ENCODE measurements at regions not wholly inside any gene's neighbourhood (a gene's known extent, or its start where the extent isn't known, plus 50 kb on each side); places are given as distances from the start of the nearest gene placed in this dataset.

- Histone ChIP-seq H3K9me3 (ENCODE audit: insufficient read depth, low read depth, low read length) (no peaks in the 10 kb centered on the region), H3K14ac (ENCODE audit: low read length) (no peak overlapping the region), H2AK5ac (ENCODE audit: low read length) (no peak overlapping the region), H3K79me2 (ENCODE audit: control insufficient read depth, insufficient read depth, low read length, poor library complexity) (no peaks in the 10 kb centered on the region), H3K23ac (ENCODE audit: low read length) (no peak overlapping the region), H2BK5ac (ENCODE audit: low read depth, low read length, poor library complexity) (no peak overlapping the region), H3K9ac (ENCODE audit: low read length) (no peak overlapping the region), H2BK12ac (ENCODE audit: low read length) (no peak overlapping the region), H3K4me2 (ENCODE audit: low read length) (no peak overlapping the region), H2AFZ (ENCODE audit: insufficient read depth, low read length, poor library complexity) (no peak overlapping the region), H4K91ac (ENCODE audit: low read depth, low read length) (no peak overlapping the region), H3K4me1 (ENCODE audit: control insufficient read depth in 1 of 2, insufficient read depth in 2 of 2, low read length in 2 of 2) (no peaks in the 10 kb centered on the region), H3K27ac (ENCODE audit: low read depth, low read length) (no peak overlapping the region), H3K18ac (ENCODE audit: low read length) (no peak overlapping the region), H3K36me3 (ENCODE audit: control insufficient read depth in 1 of 2, insufficient read depth in 2 of 2, low read length in 2 of 2) (no peaks in the 10 kb centered on the region), H4K12ac (ENCODE audit: low read depth, low read length) (no peak overlapping the region), H2BK120ac (ENCODE audit: insufficient read depth, low read length, poor library complexity) (no peak overlapping the region), H3K4ac (ENCODE audit: low read depth, low read length) (no peak overlapping the region), H4K8ac (ENCODE audit: low read depth, low read length) (no peak overlapping the region), H3K27me3 (ENCODE audit: insufficient read depth, low read length) (no peaks in the 10 kb centered on the region), H3K79me1 (ENCODE audit: low read length) (no peaks in the 10 kb centered on the region), H3K4me3 (ENCODE audit: low read depth, low read length) (no peak overlapping the region)
- no CpG with 5 or more reads among the region's 1 CpG for WGBS (ENCODE audit: extremely low coverage, insufficient coverage, insufficient read length)
- DNase-seq = no peak
Measured at GRCh38 chr13:65594298-65594781, 1635.8 kb downstream of the PCDH9 start.

- no peak overlapping the region for H3K27ac ChIP-seq (ENCODE audit: low read depth, low read length)
- no peak overlapping the region for H3K9ac ChIP-seq (ENCODE audit: low read length)
- no peaks in the 10 kb centered on the region for H3K36me3 ChIP-seq (ENCODE audit: control insufficient read depth in 1 of 2, insufficient read depth in 2 of 2, low read length in 2 of 2)
- H2BK5ac ChIP-seq (ENCODE audit: low read depth, low read length, poor library complexity) = no peak overlapping the region
- no peak overlapping the region for H3K4me2 ChIP-seq (ENCODE audit: low read length)
- no peak overlapping the region for H3K4ac ChIP-seq (ENCODE audit: low read depth, low read length)
- H3K79me2 ChIP-seq (ENCODE audit: control insufficient read depth, insufficient read depth, low read length, poor library complexity) = no peaks in the 10 kb centered on the region
- H3K79me1 ChIP-seq (ENCODE audit: low read length) = no peaks in the 10 kb centered on the region
- H3K27me3 ChIP-seq (ENCODE audit: insufficient read depth, low read length) = no peaks in the 10 kb centered on the region
- H3K4me3 ChIP-seq (ENCODE audit: low read depth, low read length) = no peak overlapping the region
- no peak overlapping the region for H2AK5ac ChIP-seq (ENCODE audit: low read length)
- H4K91ac ChIP-seq (ENCODE audit: low read depth, low read length) = no peak overlapping the region
- H4K12ac ChIP-seq (ENCODE audit: low read depth, low read length) = no peak overlapping the region
- H2AFZ ChIP-seq (ENCODE audit: insufficient read depth, low read length, poor library complexity) = no peak overlapping the region
- H3K23ac ChIP-seq (ENCODE audit: low read length) = no peak overlapping the region
- no CpG with 5 or more reads among the region's 2 CpGs for WGBS (ENCODE audit: extremely low coverage, insufficient coverage, insufficient read length)
- H4K8ac ChIP-seq (ENCODE audit: low read depth, low read length) = no peak overlapping the region
- H3K14ac ChIP-seq (ENCODE audit: low read length) = no peak overlapping the region
- no peak overlapping the region for H2BK120ac ChIP-seq (ENCODE audit: insufficient read depth, low read length, poor library complexity)
- no peak for DNase-seq
- H3K9me3 ChIP-seq (ENCODE audit: insufficient read depth, low read depth, low read length) = no peaks in the 10 kb centered on the region
- no peak overlapping the region for H2BK12ac ChIP-seq (ENCODE audit: low read length)
- no peaks in the 10 kb centered on the region for H3K4me1 ChIP-seq (ENCODE audit: control insufficient read depth in 1 of 2, insufficient read depth in 2 of 2, low read length in 2 of 2)
- no peak overlapping the region for H3K18ac ChIP-seq (ENCODE audit: low read length)
Measured at GRCh38 chr13:65593298-65593874, 1636.8 kb downstream of the PCDH9 start.

- H3K18ac ChIP-seq (ENCODE audit: low read length) = no peak overlapping the region
- H2AK5ac ChIP-seq (ENCODE audit: low read length) = no peak overlapping the region
- no peak overlapping the region for H3K14ac ChIP-seq (ENCODE audit: low read length)
- no peak overlapping the region for H3K9ac ChIP-seq (ENCODE audit: low read length)
- H3K9me3 ChIP-seq (ENCODE audit: insufficient read depth, low read depth, low read length) = no peaks in the 10 kb centered on the region
- H4K91ac ChIP-seq (ENCODE audit: low read depth, low read length) = no peak overlapping the region
- no peak overlapping the region for H2BK120ac ChIP-seq (ENCODE audit: insufficient read depth, low read length, poor library complexity)
- no peak overlapping the region for H3K4ac ChIP-seq (ENCODE audit: low read depth, low read length)
- no peak overlapping the region for H3K27ac ChIP-seq (ENCODE audit: low read depth, low read length)
- H3K4me3 ChIP-seq (ENCODE audit: low read depth, low read length) = no peak overlapping the region
- H3K36me3 ChIP-seq (ENCODE audit: control insufficient read depth in 1 of 2, insufficient read depth in 2 of 2, low read length in 2 of 2) = no peaks in the 10 kb centered on the region
- no peak overlapping the region for H4K8ac ChIP-seq (ENCODE audit: low read depth, low read length)
- no peak overlapping the region for H2BK5ac ChIP-seq (ENCODE audit: low read depth, low read length, poor library complexity)
- H3K23ac ChIP-seq (ENCODE audit: low read length) = no peak overlapping the region
- H2BK12ac ChIP-seq (ENCODE audit: low read length) = no peak overlapping the region
- H3K4me2 ChIP-seq (ENCODE audit: low read length) = no peak overlapping the region
- no peaks in the 10 kb centered on the region for H3K79me1 ChIP-seq (ENCODE audit: low read length)
- no peak for DNase-seq
- H3K4me1 ChIP-seq (ENCODE audit: control insufficient read depth in 1 of 2, insufficient read depth in 2 of 2, low read length in 2 of 2) = no peaks in the 10 kb centered on the region
- no peak overlapping the region for H4K12ac ChIP-seq (ENCODE audit: low read depth, low read length)
- H2AFZ ChIP-seq (ENCODE audit: insufficient read depth, low read length, poor library complexity) = no peak overlapping the region
- no peaks in the 10 kb centered on the region for H3K27me3 ChIP-seq (ENCODE audit: insufficient read depth, low read length)
- no peaks in the 10 kb centered on the region for H3K79me2 ChIP-seq (ENCODE audit: control insufficient read depth, insufficient read depth, low read length, poor library complexity)
- no CpG with 5 or more reads among the region's 1 CpG for WGBS (ENCODE audit: extremely low coverage, insufficient coverage, insufficient read length)
Measured at GRCh38 chr13:65592731-65593130, 1637.4 kb downstream of the PCDH9 start.

DNA sequence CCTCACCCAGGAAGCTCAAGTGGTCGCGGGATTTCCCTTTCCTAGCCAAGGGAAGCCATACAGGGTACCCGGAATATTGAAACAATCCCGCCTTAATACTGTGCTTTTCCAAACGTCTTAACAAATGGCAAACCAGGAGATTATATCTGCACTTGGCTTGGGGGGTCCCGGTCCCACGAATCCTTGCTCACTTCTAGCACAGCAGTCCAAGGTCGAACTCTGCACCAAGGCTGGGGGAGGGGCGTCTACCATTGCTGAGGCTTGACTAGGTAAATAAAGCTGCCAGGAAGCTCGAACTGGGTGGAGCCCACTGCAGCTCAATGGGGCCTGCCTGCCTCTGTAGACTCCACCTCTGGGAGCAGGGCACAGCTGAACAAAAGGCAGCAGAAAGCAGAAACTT, 1644.8 kb downstream of the PCDH9 start:
- no peak for DNase-seq
- no peak overlapping the region for H2BK5ac ChIP-seq (ENCODE audit: low read depth, low read length, poor library complexity)

More for the DNA sequence above, 1644.8 kb downstream of the PCDH9 start:
- Histone ChIP-seq H3K9me3 (ENCODE audit: insufficient read depth, low read depth, low read length) (no peaks in the 10 kb centered on the region), H2AFZ (ENCODE audit: insufficient read depth, low read length, poor library complexity) (no peak overlapping the region), H3K36me3 (ENCODE audit: control insufficient read depth in 1 of 2, insufficient read depth in 2 of 2, low read length in 2 of 2) (no peaks in the 10 kb centered on the region), H2AK5ac (ENCODE audit: low read length) (no peak overlapping the region), H3K4me2 (ENCODE audit: low read length) (no peak overlapping the region), H3K27ac (ENCODE audit: low read depth, low read length) (no peak overlapping the region), H3K9ac (ENCODE audit: low read length) (no peak overlapping the region), H3K18ac (ENCODE audit: low read length) (no peak overlapping the region), H2BK120ac (ENCODE audit: insufficient read depth, low read length, poor library complexity) (no peak overlapping the region), H4K8ac (ENCODE audit: low read depth, low read length) (no peak overlapping the region), H3K4me3 (ENCODE audit: low read depth, low read length) (no peak overlapping the region), H3K4ac (ENCODE audit: low read depth, low read length) (no peak overlapping the region), H3K4me1 (ENCODE audit: control insufficient read depth in 1 of 2, insufficient read depth in 2 of 2, low read length in 2 of 2) (no peaks in the 10 kb centered on the region), H3K23ac (ENCODE audit: low read length) (no peak overlapping the region), H3K79me2 (ENCODE audit: control insufficient read depth, insufficient read depth, low read length, poor library complexity) (no peaks in the 10 kb centered on the region), H3K27me3 (ENCODE audit: insufficient read depth, low read length) (no peaks in the 10 kb centered on the region), H3K79me1 (ENCODE audit: low read length) (no peaks in the 10 kb centered on the region), H3K14ac (ENCODE audit: low read length) (no peak overlapping the region), H2BK12ac (ENCODE audit: low read length) (no peak overlapping the region), H4K91ac (ENCODE audit: low read depth, low read length) (no peak overlapping the region), H4K12ac (ENCODE audit: low read depth, low read length) (no peak overlapping the region)
- WGBS (ENCODE audit: extremely low coverage, insufficient coverage, insufficient read length) = no CpG with 5 or more reads among the region's 10 CpGs
